Retinal pigment epithelial cell (primary cell): ENCODE measurements at regions not wholly inside any gene's neighbourhood (a gene's known extent, or its start where the extent isn't known, plus 50 kb on each side); places are given as distances from the start of the nearest gene placed in this dataset.

ENCODE experiments used
- DNase-seq: peaks from one replicate; pipeline ENCODE4 v3.0.0-alpha.2; 2010; ENCODE audit warnings: low read depth
- H3K4me3 ChIP-seq: 2 replicates; pipeline ENCODE4 v1.5.1; 2011; ENCODE audit warnings: mild to moderate bottlenecking, low read length, control low read depth, moderate library complexity
- TF ChIP-seq, protein P1 (sequence below): conservative IDR thresholded peaks from 2 replicates; pipeline ENCODE4 v1.5.1; 2011; ENCODE audit warnings: low read depth, low read length, control low read depth, inconsistent platforms

DNA sequence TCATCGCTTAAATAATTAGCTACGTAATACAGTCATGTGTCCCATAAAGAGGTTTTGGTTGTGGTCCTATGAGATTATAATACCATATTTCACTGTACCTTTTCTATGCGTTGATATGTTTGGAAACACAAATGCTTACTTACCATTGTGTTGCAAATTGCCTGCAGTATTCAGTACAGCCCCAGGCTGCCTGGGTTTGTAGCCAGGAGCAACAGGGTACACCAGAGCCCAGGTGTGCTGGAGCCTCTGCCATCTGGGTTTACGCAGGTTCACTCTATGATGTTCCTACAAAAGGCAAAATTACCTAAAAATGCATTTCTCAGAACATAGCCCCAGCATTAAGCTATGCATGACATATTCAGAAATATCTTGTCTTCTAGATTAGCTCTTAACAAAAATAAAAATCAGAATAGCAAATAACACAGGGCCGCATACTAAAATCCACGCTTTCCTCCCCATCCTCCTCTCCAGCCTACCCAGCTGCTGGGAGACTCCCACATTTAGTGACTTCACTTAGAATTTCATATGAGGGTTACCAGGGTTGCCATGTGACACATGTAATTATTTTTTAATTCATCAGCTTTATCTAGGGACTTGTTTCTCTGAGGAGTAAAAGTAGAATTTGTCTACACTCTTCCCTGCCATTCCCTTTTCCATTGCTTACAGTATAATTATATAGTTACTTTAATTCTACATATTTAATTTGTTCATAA is 559.0 kb upstream of the ADARB2 start:
- H3K4me3 ChIP-seq = no peak overlapping the region
- TF ChIP-seq, protein P1, sequence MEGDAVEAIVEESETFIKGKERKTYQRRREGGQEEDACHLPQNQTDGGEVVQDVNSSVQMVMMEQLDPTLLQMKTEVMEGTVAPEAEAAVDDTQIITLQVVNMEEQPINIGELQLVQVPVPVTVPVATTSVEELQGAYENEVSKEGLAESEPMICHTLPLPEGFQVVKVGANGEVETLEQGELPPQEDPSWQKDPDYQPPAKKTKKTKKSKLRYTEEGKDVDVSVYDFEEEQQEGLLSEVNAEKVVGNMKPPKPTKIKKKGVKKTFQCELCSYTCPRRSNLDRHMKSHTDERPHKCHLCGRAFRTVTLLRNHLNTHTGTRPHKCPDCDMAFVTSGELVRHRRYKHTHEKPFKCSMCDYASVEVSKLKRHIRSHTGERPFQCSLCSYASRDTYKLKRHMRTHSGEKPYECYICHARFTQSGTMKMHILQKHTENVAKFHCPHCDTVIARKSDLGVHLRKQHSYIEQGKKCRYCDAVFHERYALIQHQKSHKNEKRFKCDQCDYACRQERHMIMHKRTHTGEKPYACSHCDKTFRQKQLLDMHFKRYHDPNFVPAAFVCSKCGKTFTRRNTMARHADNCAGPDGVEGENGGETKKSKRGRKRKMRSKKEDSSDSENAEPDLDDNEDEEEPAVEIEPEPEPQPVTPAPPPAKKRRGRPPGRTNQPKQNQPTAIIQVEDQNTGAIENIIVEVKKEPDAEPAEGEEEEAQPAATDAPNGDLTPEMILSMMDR = no peak
- DNase-seq = no peak

- H3K4me3 ChIP-seq = no peak overlapping the region
- TF ChIP-seq, protein P1 = no peak
These were observed 557.4 kb upstream of the ADARB2 start for GRCh38 chr10:2294739-2295138.

GRCh38 chr10:2284071-2284470 is 546.7 kb upstream of the ADARB2 start:
- TF ChIP-seq, protein P1 = no peak
- no peak for DNase-seq
- no peak overlapping the region for H3K4me3 ChIP-seq

More at GRCh38 chr10:2294739-2295138, 557.4 kb upstream of the ADARB2 start:
- DNase-seq = no peak

GRCh38 chr10:2282202-2282601 is 544.9 kb upstream of the ADARB2 start:
- TF ChIP-seq, protein P1 = no peak
- no peak overlapping the region for H3K4me3 ChIP-seq
- no peak for DNase-seq

- DNase-seq = no peak
- no peak overlapping the region for H3K4me3 ChIP-seq
- TF ChIP-seq, protein P1 = no peak
These were observed 543.5 kb upstream of the ADARB2 start for GRCh38 chr10:2280713-2281300.

- H3K4me3 ChIP-seq = no peak overlapping the region
- no peak for DNase-seq
- TF ChIP-seq, protein P1 = no peak
These were observed 542.4 kb upstream of the ADARB2 start for GRCh38 chr10:2279711-2280110.

DNA sequence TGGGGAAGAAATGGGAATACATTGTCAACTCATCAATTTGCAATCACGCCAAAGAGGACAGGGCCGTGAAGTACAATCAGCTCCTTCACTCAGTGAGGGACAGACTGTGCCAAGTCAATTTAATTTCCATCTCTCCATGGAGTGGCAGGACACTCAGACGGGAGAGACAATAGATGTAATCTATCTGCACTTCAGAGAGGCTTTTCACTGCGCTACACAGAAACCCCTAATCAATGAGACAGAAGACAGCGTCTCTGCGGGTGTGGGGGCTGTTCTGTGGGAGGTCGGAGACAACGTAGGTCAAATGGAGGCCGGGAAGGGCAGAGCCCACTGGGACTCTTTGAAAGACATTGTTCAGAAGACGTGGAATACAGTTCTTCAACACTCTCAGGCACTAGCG is 541.0 kb upstream of the ADARB2 start:
- DNase-seq = no peak

More for the DNA sequence above, 541.0 kb upstream of the ADARB2 start:
- TF ChIP-seq, protein P1 = no peak
- no peak overlapping the region for H3K4me3 ChIP-seq
